ENCODE measurements at regions not wholly inside any gene's neighbourhood (a gene's known extent, or its start where the extent isn't known, plus 50 kb on each side); places are given as distances from the start of the nearest gene placed in this dataset.
"Not testable (repeated sequence)": the region's sequence is repeated elsewhere in the genome, so short reads cannot be mapped to it uniquely, and the experiment has no call there.

- H3K27ac ChIP-seq (ENCODE audit: low read depth, low read length, severe bottlenecking); H3K4me1 ChIP-seq (ENCODE audit: control insufficient read depth, insufficient read depth, low read length, poor library complexity, severe bottlenecking); H3K4me3 ChIP-seq (ENCODE audit: extremely low read depth, insufficient read depth, low read length, poor library complexity, severe bottlenecking); H3K36me3 ChIP-seq (ENCODE audit: control insufficient read depth, insufficient read depth, low read length): not testable (repeated sequence)
- peaks cover 50% of the 10 kb centered on the region for H3K9me3 ChIP-seq (ENCODE audit: control insufficient read depth, low read length)
- WGBS, 2 experiments (ENCODE audit: insufficient coverage in 2 of 2), result 70 to 100% methylated on average over 1 of the region's 5 CpGs
These were observed 1519.3 kb upstream of the TPTE start for GRCh38 chr21:9001890-9002663.

- 45 to 54% methylated on average over 5 of the region's 7 CpGs for WGBS, 2 experiments (ENCODE audit: insufficient coverage in 2 of 2)
- peaks cover 61% of the 10 kb centered on the region for H3K9me3 ChIP-seq (ENCODE audit: control insufficient read depth, low read length)
- not testable (repeated sequence) for H3K4me1 ChIP-seq (ENCODE audit: control insufficient read depth, insufficient read depth, low read length, poor library complexity, severe bottlenecking); H3K4me3 ChIP-seq (ENCODE audit: extremely low read depth, insufficient read depth, low read length, poor library complexity, severe bottlenecking); H3K36me3 ChIP-seq (ENCODE audit: control insufficient read depth, insufficient read depth, low read length); H3K27ac ChIP-seq (ENCODE audit: low read depth, low read length, severe bottlenecking)
These were observed 1517.2 kb upstream of the TPTE start for GRCh38 chr21:9003909-9004814.

GRCh38 chr21:9004815-9005518, 1516.4 kb upstream of the TPTE start:
- 40 to 56% methylated on average over 1 to 2 of the region's 3 CpGs for WGBS, 2 experiments (ENCODE audit: insufficient coverage in 2 of 2)
- not testable (repeated sequence) for H3K4me1 ChIP-seq (ENCODE audit: control insufficient read depth, insufficient read depth, low read length, poor library complexity, severe bottlenecking); H3K4me3 ChIP-seq (ENCODE audit: extremely low read depth, insufficient read depth, low read length, poor library complexity, severe bottlenecking); H3K36me3 ChIP-seq (ENCODE audit: control insufficient read depth, insufficient read depth, low read length); H3K27ac ChIP-seq (ENCODE audit: low read depth, low read length, severe bottlenecking)
- peaks cover 59% of the 10 kb centered on the region for H3K9me3 ChIP-seq (ENCODE audit: control insufficient read depth, low read length)

DNA sequence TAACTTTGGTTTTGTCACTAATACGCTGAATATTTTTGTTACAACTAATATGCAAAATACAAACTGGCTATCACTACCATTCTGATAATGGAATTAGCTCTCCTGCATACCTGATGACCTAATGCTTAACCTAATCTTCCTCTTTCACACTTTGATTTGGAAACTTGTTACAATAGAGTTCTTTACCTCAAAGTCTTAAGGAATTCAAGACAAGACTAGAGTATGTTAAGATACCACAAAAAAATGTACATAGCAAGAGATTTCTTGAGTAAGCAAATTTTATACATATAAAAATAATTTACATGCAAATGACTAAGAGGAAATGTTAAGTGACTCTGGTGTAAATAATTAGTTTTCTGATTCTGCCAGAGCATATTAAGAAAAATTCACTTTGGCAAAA, 1515.7 kb upstream of the TPTE start:
- H3K9me3 ChIP-seq (ENCODE audit: control insufficient read depth, low read length), result peaks cover 62% of the 10 kb centered on the region
- not testable (repeated sequence) for H3K4me1 ChIP-seq (ENCODE audit: control insufficient read depth, insufficient read depth, low read length, poor library complexity, severe bottlenecking); H3K4me3 ChIP-seq (ENCODE audit: extremely low read depth, insufficient read depth, low read length, poor library complexity, severe bottlenecking); H3K27ac ChIP-seq (ENCODE audit: low read depth, low read length, severe bottlenecking); H3K36me3 ChIP-seq (ENCODE audit: control insufficient read depth, insufficient read depth, low read length)
- 50 to 83% methylated on average over 1 of the region's 1 CpG for WGBS, 2 experiments (ENCODE audit: insufficient coverage in 2 of 2)

- not testable (repeated sequence) for H3K36me3 ChIP-seq (ENCODE audit: control insufficient read depth, insufficient read depth, low read length); H3K4me1 ChIP-seq (ENCODE audit: control insufficient read depth, insufficient read depth, low read length, poor library complexity, severe bottlenecking); H3K4me3 ChIP-seq (ENCODE audit: extremely low read depth, insufficient read depth, low read length, poor library complexity, severe bottlenecking); H3K27ac ChIP-seq (ENCODE audit: low read depth, low read length, severe bottlenecking)
- peaks cover 65% of the 10 kb centered on the region for H3K9me3 ChIP-seq (ENCODE audit: control insufficient read depth, low read length)
These were observed 1515.3 kb upstream of the TPTE start for GRCh38 chr21:9006111-9006510.

DNA sequence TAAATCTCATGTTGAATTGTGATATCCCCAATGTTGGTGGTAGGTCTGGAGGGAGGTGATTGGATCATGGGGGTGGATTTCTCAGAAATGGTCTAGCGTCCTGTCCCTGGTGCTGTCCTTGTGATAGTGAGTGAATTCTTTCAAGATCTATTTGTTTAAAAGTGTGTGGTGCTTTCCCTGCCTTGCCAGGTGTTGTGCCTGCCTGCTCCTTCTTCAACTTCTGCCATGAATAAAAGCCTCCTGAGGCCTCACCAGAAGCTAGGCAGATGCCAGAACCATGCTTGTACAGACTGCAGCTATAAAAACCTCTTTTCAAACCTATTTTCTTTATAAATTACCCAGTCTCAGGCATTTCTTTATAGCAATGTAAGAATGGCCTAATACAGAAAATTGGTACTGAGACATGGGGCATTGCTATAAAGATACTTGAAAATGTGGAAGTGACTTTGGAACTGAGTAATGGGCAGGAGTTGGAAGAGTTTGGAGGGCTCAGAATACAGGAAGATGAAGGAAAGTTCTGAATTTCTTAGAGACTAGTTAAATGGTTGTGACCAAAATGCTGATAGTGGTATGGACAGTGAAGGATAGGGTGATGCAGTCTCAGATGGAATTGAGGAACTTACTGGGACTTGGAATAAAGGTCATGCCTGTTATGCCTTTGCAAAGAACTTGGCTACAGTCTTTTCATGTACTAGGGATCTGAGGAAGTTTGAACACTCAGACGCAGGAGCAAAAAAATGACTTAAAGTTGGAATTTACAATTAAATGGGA, 1514.6 kb upstream of the TPTE start:
- WGBS, 2 experiments (ENCODE audit: insufficient coverage in 2 of 2), result 17% methylated on average over 1 of the region's 2 CpGs; no CpG with 5 or more reads in 1 of the 2 experiments

DNA sequence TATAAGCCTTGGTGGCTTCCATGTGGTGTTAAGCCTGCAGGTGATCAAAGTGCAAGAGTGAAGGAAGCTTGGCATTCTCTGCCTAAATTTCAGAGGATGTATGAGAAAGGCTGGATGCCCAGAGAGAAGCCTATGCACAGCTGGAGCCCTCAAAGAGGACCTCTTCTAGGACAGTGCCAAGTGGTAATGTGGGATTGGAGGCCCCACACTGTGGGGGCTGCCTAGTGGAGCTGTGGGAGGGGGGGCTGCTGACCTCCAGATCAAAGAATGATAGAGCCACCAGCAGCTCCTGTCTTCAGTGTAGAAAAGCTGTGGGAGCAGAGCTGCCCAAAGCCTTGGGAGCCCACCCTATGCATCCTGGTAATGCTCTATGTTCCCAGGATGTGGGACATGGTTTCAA, 1512.7 kb upstream of the TPTE start:
- Histone ChIP-seq H3K36me3 (ENCODE audit: control insufficient read depth, insufficient read depth, low read length) (no peaks in the 10 kb centered on the region), H3K4me3 (ENCODE audit: extremely low read depth, insufficient read depth, low read length, poor library complexity, severe bottlenecking) (no peak overlapping the region), H3K27ac (ENCODE audit: low read depth, low read length, severe bottlenecking) (no peak overlapping the region), H3K9me3 (ENCODE audit: control insufficient read depth, low read length) (peaks cover 78% of the 10 kb centered on the region), H3K4me1 (ENCODE audit: control insufficient read depth, insufficient read depth, low read length, poor library complexity, severe bottlenecking) (no peaks in the 10 kb centered on the region)

More for the DNA sequence above, 1514.6 kb upstream of the TPTE start:
- H3K36me3 ChIP-seq (ENCODE audit: control insufficient read depth, insufficient read depth, low read length); H3K4me3 ChIP-seq (ENCODE audit: extremely low read depth, insufficient read depth, low read length, poor library complexity, severe bottlenecking); H3K4me1 ChIP-seq (ENCODE audit: control insufficient read depth, insufficient read depth, low read length, poor library complexity, severe bottlenecking); H3K27ac ChIP-seq (ENCODE audit: low read depth, low read length, severe bottlenecking): not testable (repeated sequence)
- H3K9me3 ChIP-seq (ENCODE audit: control insufficient read depth, low read length), result peaks cover 71% of the 10 kb centered on the region

- H3K9me3 ChIP-seq (ENCODE audit: control insufficient read depth, low read length), result peaks cover 86% of the 10 kb centered on the region
- not testable (repeated sequence) for H3K4me3 ChIP-seq (ENCODE audit: extremely low read depth, insufficient read depth, low read length, poor library complexity, severe bottlenecking); H3K4me1 ChIP-seq (ENCODE audit: control insufficient read depth, insufficient read depth, low read length, poor library complexity, severe bottlenecking); H3K36me3 ChIP-seq (ENCODE audit: control insufficient read depth, insufficient read depth, low read length); H3K27ac ChIP-seq (ENCODE audit: low read depth, low read length, severe bottlenecking)
- WGBS, 2 experiments (ENCODE audit: insufficient coverage in 2 of 2), result 40 to 60% methylated on average over 1 of the region's 3 CpGs
These were observed 1511.9 kb upstream of the TPTE start for GRCh38 chr21:9009267-9010016.

DNA sequence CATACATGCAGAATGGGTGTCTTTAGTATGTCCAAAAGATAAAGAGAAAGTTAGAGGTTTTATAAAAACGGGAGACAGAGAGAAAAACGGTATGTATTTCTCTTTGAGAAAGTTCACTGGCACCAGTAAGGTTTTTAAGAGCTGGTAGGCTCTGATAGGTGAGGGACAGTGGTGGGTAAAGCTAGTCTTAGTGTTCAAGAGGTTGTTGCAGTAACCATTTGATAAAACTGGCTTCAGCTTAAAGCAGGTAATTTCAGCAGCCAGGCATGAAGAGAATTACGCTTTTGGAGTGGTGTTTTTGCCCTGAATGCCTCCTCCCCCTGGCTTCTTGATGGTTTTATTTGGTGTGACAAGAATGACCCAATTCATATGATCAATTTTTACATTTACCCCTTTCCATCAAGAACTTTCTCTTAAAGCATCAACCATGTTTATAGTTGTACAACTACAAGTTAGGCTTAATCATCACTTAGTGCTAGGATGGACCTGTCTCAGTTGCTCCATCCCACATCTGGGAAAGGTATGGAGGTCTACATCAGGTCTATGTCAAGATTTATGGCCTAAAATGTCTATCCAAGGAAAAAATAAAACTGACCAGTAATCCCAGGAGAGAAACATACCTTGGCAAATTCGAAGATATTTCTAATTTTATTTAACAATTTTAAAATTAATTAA, 1511.1 kb upstream of the TPTE start:
- H3K4me3 ChIP-seq (ENCODE audit: extremely low read depth, insufficient read depth, low read length, poor library complexity, severe bottlenecking); H3K27ac ChIP-seq (ENCODE audit: low read depth, low read length, severe bottlenecking); H3K4me1 ChIP-seq (ENCODE audit: control insufficient read depth, insufficient read depth, low read length, poor library complexity, severe bottlenecking); H3K36me3 ChIP-seq (ENCODE audit: control insufficient read depth, insufficient read depth, low read length): not testable (repeated sequence)
- 18 to 22% methylated on average over 1 of the region's 4 CpGs for WGBS, 2 experiments (ENCODE audit: insufficient coverage in 2 of 2)
- H3K9me3 ChIP-seq (ENCODE audit: control insufficient read depth, low read length), result peaks cover 87% of the 10 kb centered on the region
